B cell (primary cell): ENCODE measurements at regions not wholly inside any gene's neighbourhood (a gene's known extent, or its start where the extent isn't known, plus 50 kb on each side); places are given as distances from the start of the nearest gene placed in this dataset.

Source experiments
- ATAC-seq: fragments of 200-7000 bp; cut with Tn5 transposase; one replicate; pipeline ENCODE4 v1.10.0; 2021; ENCODE audit warnings: low read depth, mild to moderate bottlenecking, moderate number of reproducible peaks, moderate library complexity
- CTCF ChIA-PET: fragments of 350-600 bp; sonication (Branson Sonifier 250); formaldehyde crosslinking; loops from one replicate; lab custom pipeline; 2021; ENCODE audit warnings: antibody characterized with exemption, inconsistent platforms; lab: Charles Lee
- POLR2A ChIA-PET: fragments of 350-600 bp; sonication (Branson Sonifier 250); formaldehyde crosslinking; loops from one replicate; lab custom pipeline; 2021; ENCODE audit warnings: antibody characterized with exemption; lab: Charles Lee
- DNase-seq: peaks from one replicate; pipeline ENCODE4 v3.0.0; 2013
- H2AFZ ChIP-seq: 2 replicates; pipeline ENCODE4 v1.6.1; 2012; ENCODE audit warnings: mild to moderate bottlenecking, low read depth, low read length; ENCODE audit not compliant: insufficient read depth, poor library complexity, severe bottlenecking
- H3K27ac ChIP-seq, 2 donors: 1 replicate in 1 of 2; 2 replicates in 1 of 2; pipeline ENCODE4 v1.5.1; 2012 to 2013; ENCODE audit warnings: low read length in 2 of 2, mild to moderate bottlenecking in 2 of 2, moderate library complexity in 1 of 2
- H3K27me3 ChIP-seq, 4 experiments: fragments of 200-600 bp in 1 of 4; sonication (generic) in 1 of 4; replicated peaks in 1 of 4; 1 replicate in 2 of 4; 2 replicates in 2 of 4; pipeline versions ENCODE4 v1.6.1 to v1.7.0; 2013 to 2016; ENCODE audit warnings: low read length in 3 of 4, mild to moderate bottlenecking in 2 of 4, mixed read lengths in 1 of 4, moderate library complexity in 1 of 4; ENCODE audit not compliant: insufficient read depth in 4 of 4, control insufficient read depth in 3 of 4; ENCODE audit errors: control extremely low read depth in 1 of 4
- H3K36me3 ChIP-seq, 2 experiments: replicated peaks in 1 of 2; 1 replicate in 1 of 2; 2 replicates in 1 of 2; pipeline versions ENCODE4 v1.6.1 to v1.7.1; 2013; ENCODE audit warnings: low read length in 1 of 2; ENCODE audit not compliant: insufficient read depth in 2 of 2, control insufficient read depth in 1 of 2; ENCODE audit errors: control extremely low read depth in 1 of 2, extremely low read depth in 1 of 2
- H3K4me1 ChIP-seq, 2 donors: fragments of 200-600 bp in 1 of 2; sonication (generic) in 1 of 2; 1 replicate in 1 of 2; 2 replicates in 1 of 2; pipeline versions ENCODE4 v1.5.1 to v1.6.1; 2013 to 2017; ENCODE audit warnings: low read length in 2 of 2; ENCODE audit not compliant: control insufficient read depth in 2 of 2, insufficient read depth in 2 of 2
- H3K4me2 ChIP-seq: replicated peaks from 2 replicates; pipeline ENCODE3; 2012; ENCODE audit warnings: mild to moderate bottlenecking, low read depth, low read length; ENCODE audit not compliant: poor library complexity, severe bottlenecking
- H3K4me3 ChIP-seq, 5 experiments: fragments of 200-600 bp in 1 of 5; sonication (generic) in 1 of 5; 1 replicate in 3 of 5; 2 replicates in 2 of 5; pipeline versions ENCODE4 v1.5.1 to v1.7.0; 2011 to 2016; ENCODE audit warnings: low read length in 4 of 5, mild to moderate bottlenecking in 4 of 5, low read depth in 2 of 5, control low read depth in 1 of 5, moderate library complexity in 1 of 5; ENCODE audit not compliant: insufficient read depth in 1 of 5; ENCODE audit errors: control extremely low read depth in 1 of 5, extremely low read depth in 1 of 5
- H3K79me2 ChIP-seq: fragments of 200-600 bp; sonication (generic); one replicate; pipeline ENCODE4 v1.6.0; 2016; ENCODE audit warnings: low read length; ENCODE audit not compliant: control insufficient read depth, insufficient read depth
- H3K9ac ChIP-seq: fragments of 200-600 bp; sonication (generic); 2 replicates; pipeline ENCODE4 v1.6.1; 2017; ENCODE audit warnings: mild to moderate bottlenecking, low read length, moderate library complexity
- H3K9me3 ChIP-seq, 3 donors: one replicate each; pipeline versions ENCODE4 v1.6.1 to v1.7.1; 2013; ENCODE audit warnings: low read length in 2 of 3; ENCODE audit not compliant: control insufficient read depth in 2 of 3, insufficient read depth in 1 of 3; ENCODE audit errors: control extremely low read depth in 1 of 3
- H4K20me1 ChIP-seq: 2 replicates; pipeline ENCODE4 v1.6.0; 2012; ENCODE audit warnings: mild to moderate bottlenecking, low read length; ENCODE audit not compliant: insufficient read depth, control insufficient read depth, poor library complexity, severe bottlenecking
- H3K27ac Mint-ChIP-seq: one replicate; pipeline ENCODE4 v1.8.0; 2021; ENCODE audit warnings: mixed read lengths
- H3K27me3 Mint-ChIP-seq: one replicate; pipeline ENCODE4 v1.8.0; 2021; ENCODE audit warnings: mixed read lengths
- H3K4me1 Mint-ChIP-seq: one replicate; pipeline ENCODE4 v1.8.0; 2021; ENCODE audit warnings: mixed read lengths
- H3K4me3 Mint-ChIP-seq: one replicate; pipeline ENCODE4 v1.8.0; 2021; ENCODE audit warnings: mixed read lengths
- H3K9me3 Mint-ChIP-seq: one replicate; pipeline ENCODE4 v1.8.0; 2022; ENCODE audit warnings: mixed read lengths; ENCODE audit not compliant: insufficient read depth
- CTCF ChIP-seq: fragments of 200-600 bp; IDR thresholded peaks from one replicate; pipeline ENCODE4 v1.8.0; 2022; ENCODE audit warnings: antibody characterized with exemption, mild to moderate bottlenecking
- EZH2 ChIP-seq: IDR thresholded peaks from 2 replicates; pipeline ENCODE4 v1.6.1; 2012; ENCODE audit warnings: borderline replicate concordance, low read depth, mild to moderate bottlenecking, moderate library complexity, low read length; ENCODE audit not compliant: insufficient read depth, poor library complexity, severe bottlenecking
- WGBS: methylation state at CpG from one replicate; pipeline ENCODE4 v1.1.5; 2013; ENCODE audit warnings: missing lambda C conversion rate; ENCODE audit not compliant: insufficient coverage; 5-methylcytosine and 5-hydroxymethylcytosine counted together
- intact Hi-C: fragments of 100-400 bp; cut with micrococcal nuclease; formaldehyde crosslinking; loops from one replicate; pipeline ENCODE4 v1.10.0; 2022

- POLR2A ChIA-PET: no interaction called here
- no peak overlapping the region for H3K9ac ChIP-seq
- H3K4me1 ChIP-seq: no peaks in the 10 kb centered on the region
- H3K27ac Mint-ChIP-seq: no peak overlapping the region
- CTCF ChIA-PET: no interaction called here
- no peaks in the 10 kb centered on the region for H3K36me3 ChIP-seq
- 82% methylated on average over 15 of the region's 15 CpGs for WGBS
- no peaks in the 10 kb centered on the region for H3K79me2 ChIP-seq
- peaks cover 0 to 19% (median 4%) of the 10 kb centered on the region in 3 donors for H3K9me3 ChIP-seq
- ATAC-seq: no peak
- no peak overlapping the region for H2AFZ ChIP-seq
- H4K20me1 ChIP-seq: no peaks in the 10 kb centered on the region
- H3K9me3 Mint-ChIP-seq: no peaks in the 10 kb centered on the region
- H3K27ac ChIP-seq: no peak overlapping the region
- H3K27me3 ChIP-seq: peaks cover 0 to 20% (median 6%) of the 10 kb centered on the region in 4 experiments
- DNase-seq: no peak
- no peak for TF ChIP-seq CTCF
- no peak for TF ChIP-seq EZH2
- peaks cover 17% of the 10 kb centered on the region for H3K27me3 Mint-ChIP-seq
- no peak overlapping the region for H3K4me3 ChIP-seq
- intact Hi-C loops: no loop called here
- H3K4me2 ChIP-seq: no peak overlapping the region
- H3K4me1 Mint-ChIP-seq: no peaks in the 10 kb centered on the region
- H3K4me3 Mint-ChIP-seq: no peak overlapping the region
Measured at GRCh38 chr16:87050142-87050541, 267.1 kb downstream of the C16orf95 start.

GRCh38 chr16:87051526-87052320 is 265.5 kb downstream of the C16orf95 start:
- no peak overlapping the region for H2AFZ ChIP-seq
- Mint-ChIP-seq H3K9me3 (no peaks in the 10 kb centered on the region), H3K27ac (no peak overlapping the region), H3K4me1 (no peaks in the 10 kb centered on the region), H3K4me3 (no peak overlapping the region), H3K27me3 (peaks cover 18% of the 10 kb centered on the region)
- peaks cover 0 to 22% (median 4%) of the 10 kb centered on the region in 3 donors for H3K9me3 ChIP-seq
- H3K79me2 ChIP-seq: no peaks in the 10 kb centered on the region
- peaks cover 0 to 20% (median 6%) of the 10 kb centered on the region in 4 experiments for H3K27me3 ChIP-seq
- H3K4me3 ChIP-seq: no peak overlapping the region
- ChIA-PET POLR2A (no interaction called here), CTCF (interaction anchor here (0.8 kb wide), 1 partner anchor 11 kb away, joined by 3 read pairs; no protein-coding TSS in a partner anchor)
- intact Hi-C loops: no loop called here
- WGBS: 95% methylated on average over 14 of the region's 18 CpGs
- H3K9ac ChIP-seq: no peak overlapping the region
- ATAC-seq (no peak), DNase-seq (no peak)
- TF ChIP-seq EZH2 (no peak), CTCF (no peak)
- H3K27ac ChIP-seq: no peak overlapping the region
- H3K36me3 ChIP-seq: no peaks in the 10 kb centered on the region
- H3K4me1 ChIP-seq: no peaks in the 10 kb centered on the region
- H3K4me2 ChIP-seq: no peak overlapping the region
- H4K20me1 ChIP-seq: no peaks in the 10 kb centered on the region
